Testis (tissue), 2 donors: ENCODE measurements at regions not wholly inside any gene's neighbourhood (a gene's known extent, or its start where the extent isn't known, plus 50 kb on each side); places are given as distances from the start of the nearest gene placed in this dataset.

Experiments used
- POLR2A ChIP-seq: fragments of 450-650 bp; IDR thresholded peaks from one replicate; pipeline ENCODE4 v1.6.1; 2017; ENCODE audit warnings: antibody characterized with exemption, mild to moderate bottlenecking, moderate library complexity
- TF ChIP-seq, protein P1 (sequence below), 3 experiments: fragments of 450-650 bp in 2 of 3; fragments of 200-600 bp in 1 of 3; sonication (generic) in 1 of 3; IDR thresholded peaks; one replicate each; pipeline ENCODE4 v1.5.1; 2016 to 2019; ENCODE audit warnings: antibody characterized with exemption in 3 of 3, mild to moderate bottlenecking in 2 of 3, moderate library complexity in 1 of 3

DNA sequence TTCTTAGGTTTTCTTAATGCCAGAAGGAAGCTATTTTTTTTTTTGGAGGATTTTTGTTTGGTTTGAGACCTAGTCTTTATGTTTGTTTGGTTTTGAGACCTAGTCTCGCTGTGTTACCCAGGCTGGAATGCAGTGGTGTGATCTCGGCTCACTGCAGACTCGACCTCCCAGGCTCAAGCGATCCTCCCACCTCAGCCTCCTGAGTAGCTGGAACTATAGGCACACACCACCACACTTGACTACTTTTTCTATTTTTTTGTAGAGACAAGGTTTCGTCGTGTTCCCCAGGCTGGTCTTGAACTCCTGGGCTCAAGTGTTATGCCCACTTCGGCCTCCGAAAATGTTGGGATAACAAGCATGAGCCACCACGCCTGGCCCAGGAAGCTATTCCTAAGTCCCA is 67.8 kb upstream of the NHSL1 start:
- no peak for TF ChIP-seq POLR2A
- TF ChIP-seq, protein P1, sequence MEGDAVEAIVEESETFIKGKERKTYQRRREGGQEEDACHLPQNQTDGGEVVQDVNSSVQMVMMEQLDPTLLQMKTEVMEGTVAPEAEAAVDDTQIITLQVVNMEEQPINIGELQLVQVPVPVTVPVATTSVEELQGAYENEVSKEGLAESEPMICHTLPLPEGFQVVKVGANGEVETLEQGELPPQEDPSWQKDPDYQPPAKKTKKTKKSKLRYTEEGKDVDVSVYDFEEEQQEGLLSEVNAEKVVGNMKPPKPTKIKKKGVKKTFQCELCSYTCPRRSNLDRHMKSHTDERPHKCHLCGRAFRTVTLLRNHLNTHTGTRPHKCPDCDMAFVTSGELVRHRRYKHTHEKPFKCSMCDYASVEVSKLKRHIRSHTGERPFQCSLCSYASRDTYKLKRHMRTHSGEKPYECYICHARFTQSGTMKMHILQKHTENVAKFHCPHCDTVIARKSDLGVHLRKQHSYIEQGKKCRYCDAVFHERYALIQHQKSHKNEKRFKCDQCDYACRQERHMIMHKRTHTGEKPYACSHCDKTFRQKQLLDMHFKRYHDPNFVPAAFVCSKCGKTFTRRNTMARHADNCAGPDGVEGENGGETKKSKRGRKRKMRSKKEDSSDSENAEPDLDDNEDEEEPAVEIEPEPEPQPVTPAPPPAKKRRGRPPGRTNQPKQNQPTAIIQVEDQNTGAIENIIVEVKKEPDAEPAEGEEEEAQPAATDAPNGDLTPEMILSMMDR (IDR thresholded peaks at IDR 0.05): no peak
